Chondrocyte (in vitro differentiated cells): ENCODE measurements at regions not wholly inside any gene's neighbourhood (a gene's known extent, or its start where the extent isn't known, plus 50 kb on each side); places are given as distances from the start of the nearest gene placed in this dataset.

Source experiments
- DNase-seq: peaks from one replicate; pipeline ENCODE4 v3.0.0; 2021; ENCODE audit warnings: mixed read lengths, low spot score
- H3K27ac Mint-ChIP-seq: one replicate; pipeline ENCODE4 v1.8.0; 2021; ENCODE audit warnings: mild to moderate bottlenecking, moderate library complexity, mixed read lengths; ENCODE audit not compliant: unreplicated experiment
- H3K27me3 Mint-ChIP-seq: 2 replicates; pipeline ENCODE4 v1.8.0; 2021; ENCODE audit warnings: low read depth, mixed read lengths
- H3K36me3 Mint-ChIP-seq: 2 replicates; pipeline ENCODE4 v1.8.0; 2021; ENCODE audit warnings: low read depth, mixed read lengths
- H3K4me1 Mint-ChIP-seq: 2 replicates; pipeline ENCODE4 v1.8.0; 2021; ENCODE audit warnings: low read depth, mild to moderate bottlenecking, mixed read lengths
- H3K4me3 Mint-ChIP-seq: one replicate; pipeline ENCODE4 v1.8.0; 2021; ENCODE audit warnings: mild to moderate bottlenecking, moderate library complexity, mixed read lengths; ENCODE audit not compliant: unreplicated experiment
- H3K9me3 Mint-ChIP-seq: 2 replicates; pipeline ENCODE4 v1.8.0; 2021; ENCODE audit warnings: low read depth, mixed read lengths
- CTCF ChIP-seq: fragments of 200-600 bp; sonication (generic); IDR thresholded peaks from 2 replicates; pipeline ENCODE4 v1.5.0; 2021; ENCODE audit warnings: antibody characterized with exemption, mild to moderate bottlenecking, moderate library complexity

- H3K36me3 Mint-ChIP-seq = peaks cover 2% of the 10 kb centered on the region
- H3K4me3 Mint-ChIP-seq = no peak overlapping the region
- H3K27me3 Mint-ChIP-seq = no peaks in the 10 kb centered on the region
- peaks cover 11% of the 10 kb centered on the region for H3K4me1 Mint-ChIP-seq
- H3K27ac Mint-ChIP-seq = no peak overlapping the region
- DNase-seq = no peak
- TF ChIP-seq CTCF = no peak
- peaks cover 7% of the 10 kb centered on the region for H3K9me3 Mint-ChIP-seq
Measured at GRCh38 chr5:103367702-103368101, 109.1 kb downstream of the MACIR start.

GRCh38 chr5:103366918-103367549, 108.5 kb downstream of the MACIR start:
- Mint-ChIP-seq H3K4me1 (peaks cover 11% of the 10 kb centered on the region), H3K9me3 (peaks cover 7% of the 10 kb centered on the region), H3K36me3 (peaks cover 2% of the 10 kb centered on the region), H3K27me3 (no peaks in the 10 kb centered on the region), H3K4me3 (no peak overlapping the region), H3K27ac (no peak overlapping the region)
- no peak for TF ChIP-seq CTCF
- no peak for DNase-seq

GRCh38 chr5:103364074-103364473, 105.5 kb downstream of the MACIR start:
- no peak for DNase-seq
- no peak overlapping the region for H3K27ac Mint-ChIP-seq
- peaks cover 2% of the 10 kb centered on the region for H3K36me3 Mint-ChIP-seq
- H3K27me3 Mint-ChIP-seq = no peaks in the 10 kb centered on the region
- H3K4me3 Mint-ChIP-seq = no peak overlapping the region
- TF ChIP-seq CTCF = no peak
- peaks cover 10% of the 10 kb centered on the region for H3K9me3 Mint-ChIP-seq
- H3K4me1 Mint-ChIP-seq = no peaks in the 10 kb centered on the region

- Mint-ChIP-seq H3K27ac (no peak overlapping the region), H3K9me3 (peaks cover 3% of the 10 kb centered on the region)
Measured at GRCh38 chr5:103362211-103362610, 103.6 kb downstream of the MACIR start.

GRCh38 chr5:103360475-103360874, 101.9 kb downstream of the MACIR start:
- no peak for TF ChIP-seq CTCF
- Mint-ChIP-seq H3K4me3 (no peak overlapping the region), H3K27me3 (no peaks in the 10 kb centered on the region), H3K36me3 (no peaks in the 10 kb centered on the region), H3K27ac (no peak overlapping the region), H3K9me3 (peaks cover 3% of the 10 kb centered on the region), H3K4me1 (peaks cover 10% of the 10 kb centered on the region)
- DNase-seq = no peak

More at GRCh38 chr5:103362211-103362610, 103.6 kb downstream of the MACIR start:
- TF ChIP-seq CTCF = no peak
- Mint-ChIP-seq H3K36me3 (no peaks in the 10 kb centered on the region), H3K4me3 (no peak overlapping the region), H3K27me3 (no peaks in the 10 kb centered on the region), H3K4me1 (no peaks in the 10 kb centered on the region)
- no peak for DNase-seq
